ENCODE measurements at regions not wholly inside any gene's neighbourhood (a gene's known extent, or its start where the extent isn't known, plus 50 kb on each side); places are given as distances from the start of the nearest gene placed in this dataset.

GRCh38 chr4:84189144-84189543, 309.9 kb downstream of the NKX6-1 start:
- Mint-ChIP-seq H3K4me3 (no peak overlapping the region), H3K27ac (no peak overlapping the region), H3K9me3 (no peaks in the 10 kb centered on the region), H3K4me1 (peaks cover 3 to 5% of the 10 kb centered on the region in 2 experiments), H3K36me3 (ENCODE audit: insufficient read depth in 1 of 3, low read depth in 3 of 3) (no peaks in the 10 kb centered on the region), H3K27me3 (ENCODE audit: low read depth) (no peaks in the 10 kb centered on the region)
- no peak overlapping the region for H3K56ac ChIP-seq (ENCODE audit: insufficient read length, low read depth, low read length)
- H3K23ac ChIP-seq (ENCODE audit: insufficient read length, low read depth, low read length): no peak overlapping the region
- no peak for TF ChIP-seq CTCF (conservative IDR thresholded peaks at IDR 0.05)
- no peak overlapping the region for H3K27ac ChIP-seq (ENCODE audit: insufficient read length, low read depth, low read length)
- no peak overlapping the region for H4K91ac ChIP-seq (ENCODE audit: insufficient read length, low read depth, low read length)
- DNase-seq: no peak
- H3K14ac ChIP-seq (ENCODE audit: insufficient read depth, low read length): no peak overlapping the region
- no peak overlapping the region for H4K8ac ChIP-seq (replicated peaks; ENCODE audit: insufficient read length, low read depth, low read length)
- no peak overlapping the region for H2AFZ ChIP-seq (ENCODE audit: low read length)
- H3K18ac ChIP-seq (ENCODE audit: insufficient read length, low read depth, low read length): no peak overlapping the region
- H3K4ac ChIP-seq (ENCODE audit: low read depth, low read length): no peak overlapping the region
- no peak overlapping the region for H2AK5ac ChIP-seq (ENCODE audit: insufficient read length, low read length)
- H2BK20ac ChIP-seq (ENCODE audit: low read depth, low read length, poor library complexity, severe bottlenecking): no peak overlapping the region
- H3K9ac ChIP-seq (ENCODE audit: extremely low read depth, insufficient read length, low read length): no peak overlapping the region
- no peak overlapping the region for H2BK5ac ChIP-seq (ENCODE audit: insufficient read length, low read length)
- no peaks in the 10 kb centered on the region for H4K20me1 ChIP-seq (ENCODE audit: control insufficient read depth, insufficient read depth, insufficient read length)
- H3K4me1 ChIP-seq (ENCODE audit: insufficient read depth, low read length): no peaks in the 10 kb centered on the region; the same call in 1 of the 2 replicates
- H3T11ph ChIP-seq (ENCODE audit: low read length): no peak overlapping the region
- WGBS (ENCODE audit: extremely low coverage, insufficient read length, low lambda C conversion rate): no CpG with 5 or more reads among the region's 1 CpG
- no peak overlapping the region for H4K5ac ChIP-seq (ENCODE audit: insufficient read length, low read depth, low read length)
- no peak overlapping the region for H2BK15ac ChIP-seq (ENCODE audit: low read depth, low read length)
- no peaks in the 10 kb centered on the region for H3K9me3 ChIP-seq (ENCODE audit: control insufficient read depth, low read depth, low read length)
- H3K79me1 ChIP-seq (ENCODE audit: insufficient read depth, low read depth, low read length, poor library complexity, severe bottlenecking): no peaks in the 10 kb centered on the region
- H3K4me2 ChIP-seq (ENCODE audit: insufficient read depth, insufficient read length, low read length): no peak overlapping the region
- no peak overlapping the region for H2BK12ac ChIP-seq (ENCODE audit: insufficient read length, low read depth, low read length)
- no peaks in the 10 kb centered on the region for H3K27me3 ChIP-seq (ENCODE audit: insufficient read depth, low read length)
- no peaks in the 10 kb centered on the region for H3K23me2 ChIP-seq (ENCODE audit: insufficient read length, low read depth, low read length, poor library complexity, severe bottlenecking)
- no peak overlapping the region for H2BK120ac ChIP-seq (ENCODE audit: low read depth, low read length, poor library complexity, severe bottlenecking)
- H3K79me2 ChIP-seq (ENCODE audit: insufficient read depth, low read length): no peaks in the 10 kb centered on the region
